ENCODE measurements at regions not wholly inside any gene's neighbourhood (a gene's known extent, or its start where the extent isn't known, plus 50 kb on each side); places are given as distances from the start of the nearest gene placed in this dataset.

- no peak overlapping the region for H3K9ac ChIP-seq
- no peaks in the 10 kb centered on the region for H3K4me1 ChIP-seq
- peak overlapping the region; percentile 69 for H2AFZ ChIP-seq
- peak overlapping the region; percentile 38 for H3K4me3 ChIP-seq (ENCODE audit: low read depth, low read length)
- no peaks in the 10 kb centered on the region for H3K9me3 ChIP-seq (ENCODE audit: control insufficient read depth, low read length)
- H3K27me3 ChIP-seq (ENCODE audit: control insufficient read depth, insufficient read depth, low read length) = no peaks in the 10 kb centered on the region
- TF ChIP-seq CTCF (IDR thresholded peaks at IDR 0.05) = no peak
- no peaks in the 10 kb centered on the region for H3K79me2 ChIP-seq
- no peak overlapping the region for H3K27ac ChIP-seq
- peak overlapping the region; percentile 85 for H3K4me2 ChIP-seq (ENCODE audit: low read length)
- H3K36me3 ChIP-seq (ENCODE audit: control insufficient read depth, insufficient read depth, low read length) = no peaks in the 10 kb centered on the region
These were observed 160.2 kb upstream of the DAPK1 start for GRCh38 chr9:87337335-87338087.

DNA sequence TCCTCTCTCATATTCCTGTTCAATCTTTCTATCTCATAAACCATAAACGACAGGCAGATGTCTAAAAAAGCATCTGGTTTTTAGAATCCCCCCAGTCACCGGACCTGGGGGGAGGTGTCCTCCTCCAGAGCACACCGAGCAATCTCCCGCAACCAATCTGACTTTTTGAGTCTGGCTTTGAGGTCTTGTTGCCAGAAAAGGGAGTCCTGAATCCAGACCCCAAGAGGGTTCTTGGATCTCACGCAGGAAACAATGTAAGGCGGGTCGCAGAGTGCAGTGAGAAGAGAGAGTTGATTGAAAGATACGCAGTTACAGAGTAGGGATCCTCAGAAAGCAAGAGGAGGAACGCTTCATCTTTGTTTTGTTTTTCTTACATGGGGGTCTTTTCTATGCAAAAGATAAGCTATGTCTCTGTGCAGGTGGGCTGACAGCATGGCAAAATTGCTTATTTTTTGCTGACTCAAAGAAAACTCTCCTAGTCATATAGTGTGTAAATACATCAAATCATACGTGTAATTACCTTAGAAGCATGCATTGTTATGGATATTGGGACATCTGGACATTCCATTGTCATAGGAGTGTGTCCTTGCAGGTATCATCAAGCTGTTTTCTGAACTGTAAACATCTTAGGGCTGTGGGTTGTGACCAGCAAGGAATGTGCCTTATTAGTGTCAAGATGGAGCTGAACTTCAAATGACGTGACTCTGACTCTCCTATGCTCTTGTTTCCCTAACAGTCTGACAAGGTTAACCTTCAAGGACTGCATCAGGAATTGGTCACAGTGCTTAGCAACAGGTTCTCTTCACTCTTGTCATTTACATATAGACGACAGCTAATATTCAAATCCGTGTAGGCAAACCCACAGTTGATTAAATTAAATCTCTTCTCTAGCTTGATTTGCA, 159.3 kb upstream of the DAPK1 start:
- Histone ChIP-seq H3K27me3 (ENCODE audit: control insufficient read depth, insufficient read depth, low read length) (no peaks in the 10 kb centered on the region), H3K9ac (no peak overlapping the region), H3K79me2 (no peaks in the 10 kb centered on the region), H3K4me3 (ENCODE audit: low read depth, low read length) (no peak overlapping the region), H3K4me1 (no peaks in the 10 kb centered on the region), H3K27ac (no peak overlapping the region), H2AFZ (no peak overlapping the region), H3K4me2 (ENCODE audit: low read length) (no peak overlapping the region), H3K36me3 (ENCODE audit: control insufficient read depth, insufficient read depth, low read length) (no peaks in the 10 kb centered on the region), H3K9me3 (ENCODE audit: control insufficient read depth, low read length) (no peaks in the 10 kb centered on the region)
- no peak for TF ChIP-seq CTCF (IDR thresholded peaks at IDR 0.05)

- H3K4me2 ChIP-seq (ENCODE audit: low read length) = no peak overlapping the region
- no peak overlapping the region for H3K9ac ChIP-seq
- H3K79me2 ChIP-seq = no peaks in the 10 kb centered on the region
- TF ChIP-seq CTCF (IDR thresholded peaks at IDR 0.05) = no peak
- no peaks in the 10 kb centered on the region for H3K9me3 ChIP-seq (ENCODE audit: control insufficient read depth, low read length)
- H3K27ac ChIP-seq = no peak overlapping the region
- no peak overlapping the region for H2AFZ ChIP-seq
- no peak overlapping the region for H3K4me3 ChIP-seq (ENCODE audit: low read depth, low read length)
- no peaks in the 10 kb centered on the region for H3K4me1 ChIP-seq
- H3K36me3 ChIP-seq (ENCODE audit: control insufficient read depth, insufficient read depth, low read length) = no peaks in the 10 kb centered on the region
- no peaks in the 10 kb centered on the region for H3K27me3 ChIP-seq (ENCODE audit: control insufficient read depth, insufficient read depth, low read length)
These were observed 157.3 kb upstream of the DAPK1 start for GRCh38 chr9:87340391-87340790.

- no peak overlapping the region for H3K4me2 ChIP-seq (ENCODE audit: low read length)
- H3K79me2 ChIP-seq = no peaks in the 10 kb centered on the region
- H3K4me1 ChIP-seq = no peaks in the 10 kb centered on the region
- H2AFZ ChIP-seq = no peak overlapping the region
- TF ChIP-seq CTCF (IDR thresholded peaks at IDR 0.05) = no peak
- H3K36me3 ChIP-seq (ENCODE audit: control insufficient read depth, insufficient read depth, low read length) = no peaks in the 10 kb centered on the region
- H3K9ac ChIP-seq = no peak overlapping the region
- H3K9me3 ChIP-seq (ENCODE audit: control insufficient read depth, low read length) = no peaks in the 10 kb centered on the region
- H3K4me3 ChIP-seq (ENCODE audit: low read depth, low read length) = no peak overlapping the region
- H3K27ac ChIP-seq = no peak overlapping the region
- no peaks in the 10 kb centered on the region for H3K27me3 ChIP-seq (ENCODE audit: control insufficient read depth, insufficient read depth, low read length)
These were observed 154.9 kb upstream of the DAPK1 start for GRCh38 chr9:87342743-87343142.
